HG02798 (cell line): ENCODE measurements at regions not wholly inside any gene's neighbourhood (a gene's known extent, or its start where the extent isn't known, plus 50 kb on each side); places are given as distances from the start of the nearest gene placed in this dataset.

Experiments used
- ATAC-seq: cut with Tn5 transposase; IDR thresholded peaks from one replicate; pipeline ENCODE4 v1.9.1; 2021; ENCODE audit warnings: mild to moderate bottlenecking; ENCODE audit not compliant: unreplicated experiment, poor library complexity

- no peak for ATAC-seq
Observed at GRCh38 chr5:40306869-40307487, 372.7 kb upstream of the PTGER4 start.

GRCh38 chr5:40292006-40292405, 387.7 kb upstream of the PTGER4 start:
- no peak for ATAC-seq

- no peak for ATAC-seq
Observed at GRCh38 chr5:40291338-40291737, 388.4 kb upstream of the PTGER4 start.

- ATAC-seq, result no peak
Observed at GRCh38 chr5:40288800-40289485, 390.8 kb upstream of the PTGER4 start.

- no peak for ATAC-seq
Observed at GRCh38 chr5:40284863-40285262, 394.9 kb upstream of the PTGER4 start.

GRCh38 chr5:40278881-40279280, 400.8 kb upstream of the PTGER4 start:
- no peak for ATAC-seq

GRCh38 chr5:40277161-40277906, 402.4 kb upstream of the PTGER4 start:
- no peak for ATAC-seq

- no peak for ATAC-seq
Observed at GRCh38 chr5:40276426-40277102, 403.2 kb upstream of the PTGER4 start.

- no peak for ATAC-seq
Observed at GRCh38 chr5:40274568-40274967, 405.1 kb upstream of the PTGER4 start.

GRCh38 chr5:40273936-40274335, 405.8 kb upstream of the PTGER4 start:
- ATAC-seq, result no peak

- no peak for ATAC-seq
Observed at GRCh38 chr5:40271476-40271875, 408.2 kb upstream of the PTGER4 start.

GRCh38 chr5:40270274-40270845, 409.4 kb upstream of the PTGER4 start:
- no peak for ATAC-seq

GRCh38 chr5:40268088-40268487, 411.6 kb upstream of the PTGER4 start:
- no peak for ATAC-seq

GRCh38 chr5:40266952-40267351, 412.8 kb upstream of the PTGER4 start:
- no peak for ATAC-seq

GRCh38 chr5:40261984-40262383, 417.7 kb upstream of the PTGER4 start:
- no peak for ATAC-seq

GRCh38 chr5:40260361-40260760, 419.4 kb upstream of the PTGER4 start:
- ATAC-seq, result no peak

- no peak for ATAC-seq
Observed at GRCh38 chr5:40258222-40258621, 421.5 kb upstream of the PTGER4 start.

- no peak for ATAC-seq
Observed at GRCh38 chr5:40240671-40241070, 439.0 kb upstream of the PTGER4 start.

- ATAC-seq, result no peak
Observed at GRCh38 chr5:40240111-40240510, 439.6 kb upstream of the PTGER4 start.

- no peak for ATAC-seq
Observed at GRCh38 chr5:40238066-40238745, 441.5 kb upstream of the PTGER4 start.
